Peyer's patch (tissue), 4 donors: ENCODE measurements at regions not wholly inside any gene's neighbourhood (a gene's known extent, or its start where the extent isn't known, plus 50 kb on each side); places are given as distances from the start of the nearest gene placed in this dataset.

Experiments used
- CTCF ChIP-seq, 6 experiments: fragments of 450-650 bp in 4 of 6; fragments of 200-600 bp in 2 of 6; sonication (generic) in 1 of 6; IDR thresholded peaks; one replicate each; pipeline ENCODE4 v1.5.1; 2017 to 2019; ENCODE audit warnings: antibody characterized with exemption in 6 of 6, mild to moderate bottlenecking in 3 of 6, moderate library complexity in 1 of 6
- POLR2A ChIP-seq, 2 donors: fragments of 450-650 bp; IDR thresholded peaks; one replicate each; pipeline ENCODE4 v1.5.1; 2017; ENCODE audit warnings: antibody characterized with exemption in 2 of 2, mild to moderate bottlenecking in 2 of 2, moderate library complexity in 2 of 2

- no peak for TF ChIP-seq CTCF (IDR thresholded peaks at IDR 0.05)
- TF ChIP-seq POLR2A (IDR thresholded peaks at IDR 0.05), result no peak
These were observed 308.8 kb downstream of the TEX13C start for GRCh38 chrX:125628435-125628834.
